Panc1 (cell line): ENCODE measurements at regions not wholly inside any gene's neighbourhood (a gene's known extent, or its start where the extent isn't known, plus 50 kb on each side); places are given as distances from the start of the nearest gene placed in this dataset.

Experiments used
- ATAC-seq: fragments of 200-7000 bp; cut with Tn5 transposase; 2 replicates; pipeline ENCODE4 v1.9.1; 2020; ENCODE audit warnings: mild to moderate bottlenecking, moderate library complexity
- BruUV-seq: library from RNA; stranded (reverse); fragments of 400-500 nt; replicated peaks from 2 replicates; lab custom pipeline; 2021; lab: Mats Ljungman, UMichigan
- CTCF ChIA-PET: fragments of 300-600 bp; sonication (Branson Sonifier 250); formaldehyde crosslinking; loops from one replicate; lab custom pipeline; 2022; ENCODE audit warnings: antibody characterized with exemption; lab: Charles Lee
- POLR2A ChIA-PET: fragments of 300-600 bp; sonication (Branson Sonifier 250); formaldehyde crosslinking; loops from one replicate; lab custom pipeline; 2022; ENCODE audit warnings: antibody characterized with exemption; lab: Charles Lee
- DNase-seq: peaks from one replicate; pipeline ENCODE4 v3.0.0-alpha.2; 2010; ENCODE audit warnings: low read depth, low spot score
- H3K27ac ChIP-seq: 2 replicates; pipeline ENCODE4 v1.5.1; 2011; ENCODE audit warnings: mild to moderate bottlenecking, low read length, inconsistent platforms
- H3K27me3 ChIP-seq: fragments of 200-500 bp; sonication (Bioruptor generic); 2 replicates; pipeline ENCODE4 v1.6.0; 2014; ENCODE audit warnings: low read length, inconsistent platforms; ENCODE audit not compliant: control insufficient read depth, insufficient read depth
- H3K36me3 ChIP-seq: fragments of 200-500 bp; sonication (Bioruptor generic); 2 replicates; pipeline ENCODE4 v1.5.1; 2014; ENCODE audit warnings: inconsistent platforms, mild to moderate bottlenecking, low read length, moderate library complexity; ENCODE audit not compliant: control insufficient read depth, insufficient read depth
- H3K4me1 ChIP-seq: 2 replicates; pipeline ENCODE4 v1.5.1; 2011; ENCODE audit warnings: inconsistent platforms, mild to moderate bottlenecking, low read length, moderate library complexity; ENCODE audit not compliant: control insufficient read depth, insufficient read depth
- H3K4me3 ChIP-seq, 2 experiments: 2 replicates each; pipeline ENCODE4 v1.5.1; 2011 to 2012; ENCODE audit warnings: low read depth in 2 of 2, low read length in 2 of 2, mild to moderate bottlenecking in 2 of 2, inconsistent platforms in 1 of 2, moderate library complexity in 1 of 2
- H3K9me3 ChIP-seq: fragments of 200-500 bp; sonication (Bioruptor generic); 2 replicates; pipeline ENCODE4 v1.5.1; 2014; ENCODE audit warnings: low read depth, mild to moderate bottlenecking, inconsistent platforms, low read length, moderate library complexity; ENCODE audit not compliant: control insufficient read depth, insufficient read depth
- POLR2AphosphoS5 ChIP-seq: IDR thresholded peaks from 2 replicates; pipeline ENCODE4 v1.6.1; 2012; ENCODE audit warnings: mild to moderate bottlenecking, low read depth, low read length, moderate library complexity
- SIN3A ChIP-seq: IDR thresholded peaks from 2 replicates; pipeline ENCODE4 v1.6.1; 2012; ENCODE audit warnings: low read depth, mild to moderate bottlenecking, low read length, moderate library complexity, borderline replicate concordance; ENCODE audit not compliant: insufficient read depth
- TCF7L2 ChIP-seq: IDR thresholded peaks from 2 replicates; pipeline ENCODE4 v1.6.1; 2011; ENCODE audit warnings: mild to moderate bottlenecking, low read depth, low read length, inconsistent platforms
- in situ Hi-C: cut with HindIII; loops from 2 replicates; pipeline ENCODE4 v1.10.0; 2016; ENCODE audit warnings: low sequenced_read_pairs, low pct_unique_long_range_greater_than_20kb
- intact Hi-C: fragments of 100-400 bp; cut with micrococcal nuclease; formaldehyde crosslinking; loops from one replicate; pipeline ENCODE4 v1.10.0; 2022; ENCODE audit not compliant: unreplicated experiment
- TF ChIP-seq, protein P1 (sequence below), 2 experiments: IDR thresholded peaks; 2 replicates each; pipeline ENCODE4 v1.6.1; 2011 to 2012; ENCODE audit warnings: low read depth in 2 of 2, control low read depth in 1 of 2, low read length in 1 of 2, mild to moderate bottlenecking in 1 of 2, moderate library complexity in 1 of 2; ENCODE audit not compliant: insufficient read depth in 1 of 2
- TF ChIP-seq, protein P2 (sequence below): fragments of 450-650 bp; IDR thresholded peaks from 2 replicates; pipeline ENCODE4 v1.5.1; 2017; ENCODE audit warnings: mild to moderate bottlenecking

DNA sequence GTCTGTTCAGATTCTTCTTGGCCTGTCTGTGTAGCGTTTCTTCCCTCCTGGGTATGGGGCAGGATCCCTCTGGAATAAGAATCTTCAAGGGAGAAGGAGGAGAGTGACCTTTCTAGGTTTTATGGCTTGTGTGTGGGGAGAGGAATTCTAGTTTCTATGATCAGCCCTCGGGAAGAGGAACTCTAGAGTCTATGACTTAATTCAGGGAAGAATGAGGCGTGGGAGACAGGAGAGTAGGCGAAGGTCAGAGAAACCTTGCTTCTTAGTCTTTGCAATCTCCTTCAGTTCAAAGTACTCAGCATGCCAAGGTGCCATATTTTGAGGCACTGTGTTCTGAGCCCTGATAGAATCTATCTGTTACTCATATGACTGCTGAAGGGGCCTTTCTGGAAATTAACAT, 99.2 kb upstream of the C3orf80 start:
- Histone ChIP-seq H3K36me3 (no peaks in the 10 kb centered on the region), H3K9me3 (no peaks in the 10 kb centered on the region), H3K27me3 (no peaks in the 10 kb centered on the region; the same call in 1 of the 2 replicates), H3K4me3 (no peak overlapping the region), H3K27ac (no peak overlapping the region), H3K4me1 (0 out of 2 replicates have a peak, but pooled peaks cover 4% of the 10 kb centered on the region)
- POLR2A ChIA-PET: no interaction called here
- BruUV-seq: no TSS peak
- DNase-seq: no peak
- TF ChIP-seq TCF7L2 (no peak), POLR2AphosphoS5 (no peak), SIN3A (no peak)
- TF ChIP-seq, protein P1, sequence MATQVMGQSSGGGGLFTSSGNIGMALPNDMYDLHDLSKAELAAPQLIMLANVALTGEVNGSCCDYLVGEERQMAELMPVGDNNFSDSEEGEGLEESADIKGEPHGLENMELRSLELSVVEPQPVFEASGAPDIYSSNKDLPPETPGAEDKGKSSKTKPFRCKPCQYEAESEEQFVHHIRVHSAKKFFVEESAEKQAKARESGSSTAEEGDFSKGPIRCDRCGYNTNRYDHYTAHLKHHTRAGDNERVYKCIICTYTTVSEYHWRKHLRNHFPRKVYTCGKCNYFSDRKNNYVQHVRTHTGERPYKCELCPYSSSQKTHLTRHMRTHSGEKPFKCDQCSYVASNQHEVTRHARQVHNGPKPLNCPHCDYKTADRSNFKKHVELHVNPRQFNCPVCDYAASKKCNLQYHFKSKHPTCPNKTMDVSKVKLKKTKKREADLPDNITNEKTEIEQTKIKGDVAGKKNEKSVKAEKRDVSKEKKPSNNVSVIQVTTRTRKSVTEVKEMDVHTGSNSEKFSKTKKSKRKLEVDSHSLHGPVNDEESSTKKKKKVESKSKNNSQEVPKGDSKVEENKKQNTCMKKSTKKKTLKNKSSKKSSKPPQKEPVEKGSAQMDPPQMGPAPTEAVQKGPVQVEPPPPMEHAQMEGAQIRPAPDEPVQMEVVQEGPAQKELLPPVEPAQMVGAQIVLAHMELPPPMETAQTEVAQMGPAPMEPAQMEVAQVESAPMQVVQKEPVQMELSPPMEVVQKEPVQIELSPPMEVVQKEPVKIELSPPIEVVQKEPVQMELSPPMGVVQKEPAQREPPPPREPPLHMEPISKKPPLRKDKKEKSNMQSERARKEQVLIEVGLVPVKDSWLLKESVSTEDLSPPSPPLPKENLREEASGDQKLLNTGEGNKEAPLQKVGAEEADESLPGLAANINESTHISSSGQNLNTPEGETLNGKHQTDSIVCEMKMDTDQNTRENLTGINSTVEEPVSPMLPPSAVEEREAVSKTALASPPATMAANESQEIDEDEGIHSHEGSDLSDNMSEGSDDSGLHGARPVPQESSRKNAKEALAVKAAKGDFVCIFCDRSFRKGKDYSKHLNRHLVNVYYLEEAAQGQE (IDR thresholded peaks at IDR 0.05; ENCODE audit: insufficient read depth in 1 of 2, low read depth in 2 of 2, low read length in 1 of 2): no peak
- TF ChIP-seq, protein P2, sequence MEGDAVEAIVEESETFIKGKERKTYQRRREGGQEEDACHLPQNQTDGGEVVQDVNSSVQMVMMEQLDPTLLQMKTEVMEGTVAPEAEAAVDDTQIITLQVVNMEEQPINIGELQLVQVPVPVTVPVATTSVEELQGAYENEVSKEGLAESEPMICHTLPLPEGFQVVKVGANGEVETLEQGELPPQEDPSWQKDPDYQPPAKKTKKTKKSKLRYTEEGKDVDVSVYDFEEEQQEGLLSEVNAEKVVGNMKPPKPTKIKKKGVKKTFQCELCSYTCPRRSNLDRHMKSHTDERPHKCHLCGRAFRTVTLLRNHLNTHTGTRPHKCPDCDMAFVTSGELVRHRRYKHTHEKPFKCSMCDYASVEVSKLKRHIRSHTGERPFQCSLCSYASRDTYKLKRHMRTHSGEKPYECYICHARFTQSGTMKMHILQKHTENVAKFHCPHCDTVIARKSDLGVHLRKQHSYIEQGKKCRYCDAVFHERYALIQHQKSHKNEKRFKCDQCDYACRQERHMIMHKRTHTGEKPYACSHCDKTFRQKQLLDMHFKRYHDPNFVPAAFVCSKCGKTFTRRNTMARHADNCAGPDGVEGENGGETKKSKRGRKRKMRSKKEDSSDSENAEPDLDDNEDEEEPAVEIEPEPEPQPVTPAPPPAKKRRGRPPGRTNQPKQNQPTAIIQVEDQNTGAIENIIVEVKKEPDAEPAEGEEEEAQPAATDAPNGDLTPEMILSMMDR: no peak
- CTCF ChIA-PET: no interaction called here
- in situ Hi-C loops: no loop called here
- no peak for ATAC-seq
- intact Hi-C loops: no loop called here

DNA sequence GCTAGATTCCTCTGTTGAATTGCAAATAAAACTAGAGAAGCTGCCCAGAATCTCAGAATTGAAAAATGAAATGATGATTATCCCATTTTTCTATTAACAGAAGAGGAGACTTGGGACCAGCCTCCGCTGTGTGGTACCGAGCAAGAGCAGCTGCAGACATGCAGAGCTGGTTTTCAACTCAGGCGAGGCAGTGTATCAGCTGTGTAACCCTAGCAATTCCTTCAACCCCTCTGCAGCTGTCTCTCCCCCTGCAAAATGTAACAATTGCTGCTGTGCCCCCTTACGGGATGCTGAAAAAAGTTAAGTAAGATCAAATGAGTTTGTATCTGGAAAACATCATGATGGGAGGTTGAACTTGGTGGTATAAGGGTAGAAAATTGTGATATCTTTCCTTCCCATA, 98.5 kb upstream of the C3orf80 start:
- no peak for ATAC-seq
- no TSS peak for BruUV-seq

More for the DNA sequence above, 98.5 kb upstream of the C3orf80 start:
- no peak for DNase-seq
- TF ChIP-seq, protein P1 (IDR thresholded peaks at IDR 0.05; ENCODE audit: insufficient read depth in 1 of 2, low read depth in 2 of 2, low read length in 1 of 2): no peak
- TF ChIP-seq, protein P2: no peak
- no peak for TF ChIP-seq POLR2AphosphoS5
- no peak for TF ChIP-seq SIN3A
- TF ChIP-seq TCF7L2: no peak
- CTCF ChIA-PET: no interaction called here
- intact Hi-C loops (no loop called here), in situ Hi-C loops (no loop called here)
- Histone ChIP-seq H3K9me3 (no peaks in the 10 kb centered on the region), H3K36me3 (no peaks in the 10 kb centered on the region), H3K4me1 (0 out of 2 replicates have a peak, but pooled peaks cover 4% of the 10 kb centered on the region), H3K4me3 (no peak overlapping the region), H3K27me3 (no peaks in the 10 kb centered on the region; the same call in 1 of the 2 replicates), H3K27ac (no peak overlapping the region)
- POLR2A ChIA-PET: no interaction called here
